Ishikawa (cell line): ENCODE measurements at regions not wholly inside any gene's neighbourhood (a gene's known extent, or its start where the extent isn't known, plus 50 kb on each side); places are given as distances from the start of the nearest gene placed in this dataset.

ENCODE experiments used
- CEBPB ChIP-seq: IDR thresholded peaks from 2 replicates; pipeline ENCODE4 v1.6.1; 2012
- CREB1 ChIP-seq: IDR thresholded peaks from 2 replicates; pipeline ENCODE4 v1.6.1; 2012; ENCODE audit warnings: low read depth
- EGR1 ChIP-seq: IDR thresholded peaks from 2 replicates; pipeline ENCODE4 v1.6.1; 2012
- EP300 ChIP-seq: IDR thresholded peaks from 2 replicates; pipeline ENCODE4 v1.6.1; 2012; ENCODE audit warnings: borderline replicate concordance
- FOXM1 ChIP-seq: IDR thresholded peaks from 2 replicates; pipeline ENCODE4 v1.6.1; 2012; ENCODE audit warnings: low read depth, borderline replicate concordance
- MAX ChIP-seq: IDR thresholded peaks from 2 replicates; pipeline ENCODE4 v1.6.1; 2012
- NFIC ChIP-seq: IDR thresholded peaks from 2 replicates; pipeline ENCODE4 v1.6.1; 2012
- RAD21 ChIP-seq: IDR thresholded peaks from 2 replicates; pipeline ENCODE4 v1.6.1; 2012; ENCODE audit warnings: low read depth
- TAF1 ChIP-seq: IDR thresholded peaks from 2 replicates; pipeline ENCODE4 v1.6.1; 2012; ENCODE audit warnings: low read depth, mild to moderate bottlenecking
- TCF12 ChIP-seq: IDR thresholded peaks from 2 replicates; pipeline ENCODE4 v1.6.1; 2012; ENCODE audit warnings: low read depth
- TEAD4 ChIP-seq: IDR thresholded peaks from 2 replicates; pipeline ENCODE4 v1.6.1; 2012
- USF1 ChIP-seq: IDR thresholded peaks from 2 replicates; pipeline ENCODE4 v1.6.1; 2012
- YY1 ChIP-seq: IDR thresholded peaks from 2 replicates; pipeline ENCODE4 v1.6.1; 2012; ENCODE audit warnings: low read depth
- ZBTB7A ChIP-seq: IDR thresholded peaks from 2 replicates; pipeline ENCODE4 v1.6.1; 2012; ENCODE audit warnings: low read depth
- TF ChIP-seq, protein P1 (sequence below): IDR thresholded peaks from 2 replicates; pipeline ENCODE4 v1.6.1; 2012; ENCODE audit warnings: low read depth, mild to moderate bottlenecking

DNA sequence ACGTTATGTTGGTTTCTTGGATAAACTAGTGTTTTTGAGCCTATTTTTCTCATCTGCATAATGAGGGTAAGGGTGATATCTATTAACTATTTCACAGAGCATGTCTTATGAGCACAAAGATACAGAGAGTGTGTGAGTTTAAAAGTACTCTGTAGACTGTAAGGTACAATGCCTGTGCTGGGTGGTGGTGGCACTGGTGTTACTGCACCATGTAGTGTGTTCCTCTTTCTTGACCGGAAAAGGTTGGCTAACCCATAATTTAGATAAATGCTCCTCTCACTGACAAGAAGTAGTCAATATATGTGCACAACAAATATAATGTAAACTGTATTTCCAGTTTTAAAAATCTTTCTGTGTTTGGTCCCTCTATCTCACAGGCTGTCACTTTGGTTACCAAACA lies 116.2 kb upstream of the MMS22L start:
- TF ChIP-seq NFIC (no peak), EGR1 (no peak), RAD21 (no peak)

DNA sequence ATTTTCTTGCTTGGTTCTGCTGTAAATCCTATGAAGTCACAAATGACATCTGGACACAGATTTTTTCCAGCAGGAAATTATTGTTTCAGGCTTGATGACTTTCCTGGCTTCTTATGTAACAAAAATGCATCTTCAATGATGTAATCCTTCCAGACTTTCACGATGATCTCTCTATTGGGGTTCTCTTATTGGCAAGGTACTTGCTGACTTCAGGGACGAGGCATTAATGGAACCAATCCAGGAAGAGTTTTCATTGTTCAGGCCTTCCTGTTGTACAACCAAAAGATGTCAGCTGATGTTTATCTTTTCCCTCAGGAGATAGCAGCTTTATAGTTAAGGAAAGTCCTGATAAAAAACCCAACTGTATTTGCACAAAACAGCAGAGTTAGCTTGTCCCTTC lies 118.5 kb upstream of the MMS22L start:
- TF ChIP-seq TAF1: no peak
- TF ChIP-seq RAD21: no peak
- TF ChIP-seq CEBPB: no peak
- no peak for TF ChIP-seq USF1
- TF ChIP-seq MAX: no peak
- TF ChIP-seq EGR1: no peak
- no peak for TF ChIP-seq FOXM1
- no peak for TF ChIP-seq TCF12
- TF ChIP-seq CREB1: no peak
- TF ChIP-seq TEAD4: no peak

DNA sequence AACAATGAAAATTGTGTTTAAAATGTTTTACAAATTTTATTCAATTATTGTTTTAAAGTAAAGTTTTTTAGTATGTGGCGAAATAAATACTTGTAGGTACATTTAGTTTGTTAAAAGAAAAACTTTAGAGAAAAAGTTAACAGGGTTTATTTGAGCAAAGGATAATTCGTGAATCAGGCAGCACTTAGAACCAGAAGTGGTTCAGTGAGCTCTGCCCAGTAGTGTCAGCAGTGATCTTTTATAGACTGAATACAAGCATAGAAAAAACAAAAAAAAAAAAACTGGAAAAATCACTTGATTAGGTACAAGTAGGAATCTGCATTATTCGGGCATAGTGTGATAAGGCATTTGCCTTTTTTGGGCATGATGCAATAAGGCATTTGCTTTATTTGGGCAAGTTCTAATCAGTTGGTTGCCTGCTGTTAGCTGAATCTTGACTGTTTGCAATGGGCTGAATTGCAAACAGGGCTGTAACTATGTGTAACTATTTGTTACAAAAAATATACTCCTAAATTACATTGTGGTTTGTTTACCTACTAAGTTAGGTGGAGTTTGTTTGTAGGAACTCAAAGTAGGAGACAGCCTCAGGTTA lies 122.9 kb upstream of the MMS22L start:
- TF ChIP-seq EGR1: no peak
- TF ChIP-seq, protein P1, sequence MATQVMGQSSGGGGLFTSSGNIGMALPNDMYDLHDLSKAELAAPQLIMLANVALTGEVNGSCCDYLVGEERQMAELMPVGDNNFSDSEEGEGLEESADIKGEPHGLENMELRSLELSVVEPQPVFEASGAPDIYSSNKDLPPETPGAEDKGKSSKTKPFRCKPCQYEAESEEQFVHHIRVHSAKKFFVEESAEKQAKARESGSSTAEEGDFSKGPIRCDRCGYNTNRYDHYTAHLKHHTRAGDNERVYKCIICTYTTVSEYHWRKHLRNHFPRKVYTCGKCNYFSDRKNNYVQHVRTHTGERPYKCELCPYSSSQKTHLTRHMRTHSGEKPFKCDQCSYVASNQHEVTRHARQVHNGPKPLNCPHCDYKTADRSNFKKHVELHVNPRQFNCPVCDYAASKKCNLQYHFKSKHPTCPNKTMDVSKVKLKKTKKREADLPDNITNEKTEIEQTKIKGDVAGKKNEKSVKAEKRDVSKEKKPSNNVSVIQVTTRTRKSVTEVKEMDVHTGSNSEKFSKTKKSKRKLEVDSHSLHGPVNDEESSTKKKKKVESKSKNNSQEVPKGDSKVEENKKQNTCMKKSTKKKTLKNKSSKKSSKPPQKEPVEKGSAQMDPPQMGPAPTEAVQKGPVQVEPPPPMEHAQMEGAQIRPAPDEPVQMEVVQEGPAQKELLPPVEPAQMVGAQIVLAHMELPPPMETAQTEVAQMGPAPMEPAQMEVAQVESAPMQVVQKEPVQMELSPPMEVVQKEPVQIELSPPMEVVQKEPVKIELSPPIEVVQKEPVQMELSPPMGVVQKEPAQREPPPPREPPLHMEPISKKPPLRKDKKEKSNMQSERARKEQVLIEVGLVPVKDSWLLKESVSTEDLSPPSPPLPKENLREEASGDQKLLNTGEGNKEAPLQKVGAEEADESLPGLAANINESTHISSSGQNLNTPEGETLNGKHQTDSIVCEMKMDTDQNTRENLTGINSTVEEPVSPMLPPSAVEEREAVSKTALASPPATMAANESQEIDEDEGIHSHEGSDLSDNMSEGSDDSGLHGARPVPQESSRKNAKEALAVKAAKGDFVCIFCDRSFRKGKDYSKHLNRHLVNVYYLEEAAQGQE: no peak

DNA sequence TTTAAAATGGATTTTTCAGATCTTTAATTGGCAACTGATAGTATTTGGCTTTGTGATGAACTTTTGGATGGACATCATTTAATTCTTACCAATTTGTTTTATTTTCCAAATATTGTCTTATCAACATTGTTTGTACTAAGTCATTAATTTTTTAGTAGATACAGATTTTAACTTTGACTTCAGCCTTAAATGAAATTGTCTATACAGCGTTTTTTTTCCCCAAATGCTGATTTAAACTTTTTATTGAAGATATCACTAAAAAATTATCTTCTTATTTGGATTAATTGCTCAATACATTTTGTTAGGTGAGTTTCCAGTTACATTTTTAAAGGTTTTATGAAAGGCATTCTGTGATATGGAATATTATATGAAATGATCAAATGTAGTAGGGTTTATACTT lies 123.6 kb upstream of the MMS22L start:
- TF ChIP-seq USF1: no peak
- no peak for TF ChIP-seq RAD21
- no peak for TF ChIP-seq YY1
- no peak for TF ChIP-seq TEAD4
- TF ChIP-seq TAF1: no peak
- TF ChIP-seq MAX: no peak
- TF ChIP-seq EP300: no peak
- TF ChIP-seq CEBPB: no peak
- no peak for TF ChIP-seq CREB1
- TF ChIP-seq TCF12: no peak

GRCh38 chr6:97411610-97412009 lies 128.6 kb upstream of the MMS22L start:
- TF ChIP-seq NFIC (no peak), MAX (no peak)

DNA sequence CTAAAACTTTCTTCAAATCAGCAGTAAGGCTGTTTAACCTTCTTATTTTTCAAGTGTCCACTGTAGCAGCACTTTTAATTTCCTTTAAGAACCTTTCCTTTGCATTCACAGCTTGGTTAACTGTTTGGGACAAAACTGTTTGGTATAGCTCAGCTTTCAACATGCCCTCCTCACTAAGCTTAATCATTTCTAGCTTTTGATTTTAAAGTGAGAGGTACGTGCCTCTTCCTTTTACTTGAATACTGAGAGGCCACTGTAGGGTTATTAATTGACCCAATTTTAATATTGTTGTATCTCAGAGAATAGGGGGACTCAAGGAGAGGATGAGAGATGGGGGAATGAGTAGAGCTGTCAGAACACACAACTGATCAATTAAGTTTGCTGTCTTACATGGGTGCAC lies 129.5 kb upstream of the MMS22L start:
- TF ChIP-seq TEAD4 (no peak), FOXM1 (no peak)

GRCh38 chr6:97422171-97422570 lies 139.2 kb upstream of the MMS22L start:
- TF ChIP-seq FOXM1: no peak
- TF ChIP-seq, protein P1: no peak
- TF ChIP-seq EP300: no peak
- no peak for TF ChIP-seq ZBTB7A
- no peak for TF ChIP-seq CEBPB
- TF ChIP-seq RAD21: no peak
- TF ChIP-seq TCF12: no peak
- no peak for TF ChIP-seq USF1
- TF ChIP-seq CREB1: no peak
- no peak for TF ChIP-seq MAX
- TF ChIP-seq YY1: no peak
